ENCODE measurements at regions not wholly inside any gene's neighbourhood (a gene's known extent, or its start where the extent isn't known, plus 50 kb on each side); places are given as distances from the start of the nearest gene placed in this dataset.

- H3K27ac ChIP-seq (ENCODE audit: low read length), result no peak overlapping the region
- no peaks in the 10 kb centered on the region for H3K9me3 ChIP-seq (ENCODE audit: low read length)
- no peak overlapping the region for H3K4me3 ChIP-seq (ENCODE audit: low read length)
These were observed 178.7 kb upstream of the TLE3 start for GRCh38 chr15:70276401-70276800.

GRCh38 chr15:70275461-70276138, 177.9 kb upstream of the TLE3 start:
- H2AFZ ChIP-seq (ENCODE audit: low read depth, low read length), result no peak overlapping the region
- no peak overlapping the region for H3K9ac ChIP-seq (ENCODE audit: low read length)
- H3K79me2 ChIP-seq (replicated peaks; ENCODE audit: insufficient read depth, low read length), result no peaks in the 10 kb centered on the region
- no peaks in the 10 kb centered on the region for H3K36me3 ChIP-seq (ENCODE audit: insufficient read depth, low read length)
- no peak for TF ChIP-seq RAD21 (conservative IDR thresholded peaks at IDR 0.05)
- TF ChIP-seq EP300 (conservative IDR thresholded peaks at IDR 0.05; ENCODE audit: poor library complexity, severe bottlenecking), result no peak
- no peak for TF ChIP-seq TAF1 (IDR thresholded peaks at IDR 0.05; ENCODE audit: low read depth)
- no peak for TF ChIP-seq POLR2AphosphoS5 (IDR thresholded peaks at IDR 0.05)
- TF ChIP-seq SMC3 (conservative IDR thresholded peaks at IDR 0.05; ENCODE audit: poor library complexity), result no peak
- TF ChIP-seq REST (IDR thresholded peaks at IDR 0.05; ENCODE audit: borderline replicate concordance), result no peak
- no peak for TF ChIP-seq EZH2 (IDR thresholded peaks at IDR 0.05; ENCODE audit: borderline replicate concordance, insufficient read depth, low read length, poor library complexity, severe bottlenecking)
- no peak for TF ChIP-seq MXI1 (conservative IDR thresholded peaks at IDR 0.05; ENCODE audit: poor library complexity, severe bottlenecking)
- TF ChIP-seq CTCF (IDR thresholded peaks at IDR 0.05; ENCODE audit: poor library complexity, severe bottlenecking), result no peak
- H3K4me3 ChIP-seq (ENCODE audit: low read length), result no peak overlapping the region
- H3K9me2 ChIP-seq (ENCODE audit: insufficient read depth, low read length), result no peaks in the 10 kb centered on the region
- no peaks in the 10 kb centered on the region for H3K9me3 ChIP-seq (ENCODE audit: low read length)
- H3K27me3 ChIP-seq (ENCODE audit: insufficient read depth, low read depth, low read length), result no peaks in the 10 kb centered on the region
- H4K20me1 ChIP-seq (ENCODE audit: insufficient read depth), result no peaks in the 10 kb centered on the region
- H3K4me2 ChIP-seq (ENCODE audit: low read length), result no peak overlapping the region
- H3K27ac ChIP-seq (ENCODE audit: low read length), result no peak overlapping the region
- no peaks in the 10 kb centered on the region for H3F3A ChIP-seq (ENCODE audit: insufficient read depth, low read length, poor library complexity, severe bottlenecking)

More at GRCh38 chr15:70276401-70276800, 178.7 kb upstream of the TLE3 start:
- Histone ChIP-seq H3K27me3 (ENCODE audit: insufficient read depth, low read depth, low read length) (no peaks in the 10 kb centered on the region), H4K20me1 (ENCODE audit: insufficient read depth) (no peaks in the 10 kb centered on the region), H3K9me2 (ENCODE audit: insufficient read depth, low read length) (no peaks in the 10 kb centered on the region), H3K4me2 (ENCODE audit: low read length) (no peak overlapping the region), H3K79me2 (replicated peaks; ENCODE audit: insufficient read depth, low read length) (no peaks in the 10 kb centered on the region), H2AFZ (ENCODE audit: low read depth, low read length) (no peak overlapping the region), H3K9ac (ENCODE audit: low read length) (no peak overlapping the region), H3F3A (ENCODE audit: insufficient read depth, low read length, poor library complexity, severe bottlenecking) (no peaks in the 10 kb centered on the region), H3K36me3 (ENCODE audit: insufficient read depth, low read length) (no peaks in the 10 kb centered on the region)
- TF ChIP-seq EP300 (conservative IDR thresholded peaks at IDR 0.05; ENCODE audit: poor library complexity, severe bottlenecking) (no peak), REST (IDR thresholded peaks at IDR 0.05; ENCODE audit: borderline replicate concordance) (no peak), POLR2AphosphoS5 (IDR thresholded peaks at IDR 0.05) (no peak), TAF1 (IDR thresholded peaks at IDR 0.05; ENCODE audit: low read depth) (no peak)

All from neural cell (in vitro differentiated cells).